ENCODE measurements at regions not wholly inside any gene's neighbourhood (a gene's known extent, or its start where the extent isn't known, plus 50 kb on each side); places are given as distances from the start of the nearest gene placed in this dataset.

- no peak overlapping the region for H2BK15ac ChIP-seq (ENCODE audit: low read length)
- H2AK5ac ChIP-seq (ENCODE audit: low read depth, low read length) = no peak overlapping the region
- no peak overlapping the region for H3K9ac ChIP-seq (replicated peaks in 1 of 4; ENCODE audit: extremely low read depth in 1 of 4, low read depth in 3 of 4, low read length in 3 of 4)
- no peak overlapping the region for H3K18ac ChIP-seq (ENCODE audit: extremely low read depth, low read length)
- H3K4me1 ChIP-seq (replicated peaks in 1 of 4; ENCODE audit: control insufficient read depth in 3 of 4, insufficient read depth in 4 of 4, low read length in 3 of 4) = no peaks in the 10 kb centered on the region
- H3K4ac ChIP-seq (replicated peaks; ENCODE audit: insufficient read length, low read depth, low read length) = no peak overlapping the region
- H4K8ac ChIP-seq (ENCODE audit: extremely low read depth, insufficient read depth, low read length) = no peak overlapping the region
- H4K91ac ChIP-seq (replicated peaks; ENCODE audit: insufficient read length, low read length) = no peak overlapping the region
- H3K27ac ChIP-seq (ENCODE audit: low read depth, low read length) = no peak overlapping the region
- no peak for DNase-seq (ENCODE audit: low read depth in 1 of 2, low spot score in 2 of 2)
- H2BK20ac ChIP-seq (ENCODE audit: low read length) = no peak overlapping the region
- no peak overlapping the region for H3K23ac ChIP-seq (ENCODE audit: insufficient read length)
- H2AFZ ChIP-seq (ENCODE audit: low read length) = no peak overlapping the region
- no peaks in the 10 kb centered on the region for H3K79me2 ChIP-seq (ENCODE audit: control insufficient read depth in 1 of 2, insufficient read depth in 2 of 2, low read length in 2 of 2)
- ChIA-PET POLR2A (ENCODE audit: partially characterized antibody) (no interaction called here), CTCF (ENCODE audit: partially characterized antibody) (no interaction called here)
- H3K36me3 ChIP-seq (ENCODE audit: control insufficient read depth in 2 of 4, insufficient read depth in 4 of 4, low read length in 3 of 4) = no peaks in the 10 kb centered on the region
- no peak overlapping the region for H4K5ac ChIP-seq (ENCODE audit: insufficient read length, low read depth, low read length)
- H2BK5ac ChIP-seq (ENCODE audit: low read depth, low read length) = no peak overlapping the region
- no peak overlapping the region for H3K56ac ChIP-seq (replicated peaks; ENCODE audit: insufficient read length, low read depth, low read length)
- no peaks in the 10 kb centered on the region for H3K23me2 ChIP-seq (ENCODE audit: low read depth, low read length)
- no peak overlapping the region for H3K4me2 ChIP-seq (ENCODE audit: insufficient read depth in 1 of 2, low read depth in 2 of 2, low read length in 2 of 2)
- no peaks in the 10 kb centered on the region for H3K27me3 ChIP-seq (replicated peaks in 1 of 4; ENCODE audit: control insufficient read depth in 3 of 4, extremely low read depth in 1 of 4, insufficient read depth in 3 of 4, low read length in 3 of 4)
- H3K79me1 ChIP-seq (ENCODE audit: low read depth, low read length) = no peaks in the 10 kb centered on the region
- FAIRE-seq = no peak
- H3K14ac ChIP-seq (ENCODE audit: insufficient read length) = no peak overlapping the region
- H2BK120ac ChIP-seq (replicated peaks; ENCODE audit: low read depth, low read length) = no peak overlapping the region
- H3K9me3 ChIP-seq (ENCODE audit: insufficient read depth in 2 of 2, low read depth in 1 of 2, low read length in 1 of 2) = no peaks in the 10 kb centered on the region
- no peak overlapping the region for H2BK12ac ChIP-seq (ENCODE audit: low read depth, low read length)
- TF ChIP-seq CBX5 (IDR thresholded peaks at IDR 0.05; ENCODE audit: low read depth, low read length) = no peak
- no peak for TF ChIP-seq EGR1 (IDR thresholded peaks at IDR 0.05; ENCODE audit: borderline replicate concordance, low read depth, low read length)
- no peak for TF ChIP-seq TAF7 (optimal IDR thresholded peaks at IDR 0.05; ENCODE audit: borderline replicate concordance, low read depth, low read length)
- no peak for TF ChIP-seq YY1 (IDR thresholded peaks at IDR 0.05; ENCODE audit: low read depth, low read length)
- no peak for TF ChIP-seq BRCA1 (IDR thresholded peaks at IDR 0.05; ENCODE audit: low read depth, low read length)
- TF ChIP-seq CBX8 (IDR thresholded peaks at IDR 0.05; ENCODE audit: borderline replicate concordance, low read depth, low read length) = no peak
- H4K20me1 ChIP-seq (replicated peaks in 1 of 2; ENCODE audit: control insufficient read depth in 1 of 2, insufficient read depth in 2 of 2, low read length in 2 of 2) = no peaks in the 10 kb centered on the region
- no peak overlapping the region for H3K4me3 ChIP-seq (ENCODE audit: extremely low read depth in 1 of 4, insufficient read depth in 2 of 4, low read depth in 3 of 4, low read length in 4 of 4)
Observed at GRCh38 chr3:104685492-104685891, 681.2 kb upstream of the ALCAM start.
